ENCODE measurements at regions not wholly inside any gene's neighbourhood (a gene's known extent, or its start where the extent isn't known, plus 50 kb on each side); places are given as distances from the start of the nearest gene placed in this dataset.

DNA sequence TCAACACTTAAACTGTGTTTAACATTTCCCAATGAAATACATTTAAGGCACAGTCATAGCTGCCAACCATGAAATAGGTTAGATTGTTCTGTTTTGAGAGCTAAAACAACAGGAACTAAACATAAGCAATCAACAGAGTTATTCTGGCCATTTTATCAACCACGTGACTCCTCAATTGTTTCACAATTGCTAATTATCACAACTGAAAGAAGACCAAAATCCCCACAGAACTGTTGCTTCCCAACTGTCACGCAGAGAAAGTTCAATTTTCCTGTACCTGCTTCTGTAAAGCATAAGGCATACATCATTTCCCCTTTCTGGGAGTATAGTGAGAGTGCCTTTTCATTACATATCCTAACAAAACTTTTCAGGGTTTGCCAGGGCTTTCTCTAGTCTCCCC, 248.6 kb downstream of the EPHA4 start:
- no peak for DNase-seq (ENCODE audit: low read depth in 2 of 2)

DNA sequence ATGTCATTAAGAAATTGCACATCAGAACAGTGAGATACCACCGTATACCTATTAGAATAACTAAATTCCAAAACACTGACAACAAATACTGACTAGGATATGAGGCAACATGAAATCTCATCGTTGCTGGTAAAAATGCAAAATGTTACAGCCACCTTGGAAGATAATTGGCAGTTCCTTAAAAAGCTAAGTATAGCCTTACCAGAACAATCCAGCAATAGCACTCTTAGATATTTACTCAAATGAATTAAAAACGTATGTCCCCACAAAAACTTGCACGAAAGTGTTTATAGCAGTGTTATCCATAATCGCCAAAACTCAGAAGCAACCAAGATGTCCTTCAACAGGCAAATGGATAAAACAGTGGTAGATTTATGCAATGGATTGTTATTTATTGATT, 241.7 kb downstream of the EPHA4 start:
- no peak for DNase-seq (ENCODE audit: low read depth in 2 of 2)

DNA sequence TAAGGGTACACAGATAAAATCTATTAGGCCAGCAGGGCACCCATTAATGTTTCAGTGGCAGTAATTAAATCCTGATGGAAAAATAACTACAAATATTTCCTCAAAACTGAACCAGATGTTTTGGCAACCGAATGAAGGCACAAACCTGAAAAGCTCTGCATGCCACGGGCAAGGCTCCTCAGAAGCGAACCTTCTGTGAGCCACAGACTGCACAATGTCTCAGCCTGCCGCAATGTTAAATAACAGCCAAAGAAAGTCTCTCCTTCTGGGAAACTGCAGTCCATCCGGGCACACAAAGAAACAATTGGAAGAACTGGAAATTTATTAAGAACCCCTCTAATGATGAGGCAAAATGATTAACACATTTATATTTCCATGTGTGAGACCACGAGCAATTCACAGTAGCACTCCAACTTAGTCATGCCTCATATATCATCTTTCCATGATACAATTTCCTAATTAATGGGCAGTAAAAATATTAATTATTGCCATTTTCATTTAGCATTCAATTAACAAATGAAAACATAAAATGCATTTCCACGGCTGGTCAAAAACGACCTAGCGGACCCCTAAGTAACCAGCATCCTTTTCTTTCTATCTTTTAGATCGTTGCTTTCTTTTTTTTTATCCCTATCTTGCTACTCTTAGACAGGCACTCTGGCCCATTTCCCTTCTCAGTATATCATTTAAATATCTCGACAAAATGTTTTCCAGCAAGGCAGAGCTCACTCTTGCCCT, 237.5 kb downstream of the EPHA4 start:
- no peak for DNase-seq (ENCODE audit: low read depth in 2 of 2)

DNA sequence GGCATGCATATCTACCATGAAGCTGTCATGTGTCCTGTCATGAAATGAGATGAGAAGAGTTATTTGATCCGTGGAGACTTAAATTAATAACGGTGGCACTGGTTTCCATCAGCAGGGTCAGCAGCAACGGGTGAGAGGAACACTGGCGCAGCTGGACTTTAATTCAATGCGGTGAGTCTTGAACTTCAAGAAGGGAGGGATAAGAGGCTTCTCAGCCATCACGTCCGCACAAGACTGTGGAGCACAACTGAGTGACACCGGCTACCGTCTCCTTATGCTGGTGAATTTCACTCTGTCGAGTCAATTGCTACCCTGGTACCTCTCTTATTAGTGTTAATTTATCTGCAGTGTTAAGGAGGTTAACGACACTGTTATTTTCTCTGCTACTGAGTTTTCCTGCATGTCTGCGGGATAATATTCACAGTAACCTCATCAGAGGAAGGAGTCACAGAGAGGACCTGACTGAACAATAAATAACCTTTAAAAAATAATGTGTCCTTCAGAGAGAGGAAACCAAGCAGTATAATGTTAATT, 236.8 kb downstream of the EPHA4 start:
- DNase-seq (ENCODE audit: low read depth in 2 of 2), result no peak

DNA sequence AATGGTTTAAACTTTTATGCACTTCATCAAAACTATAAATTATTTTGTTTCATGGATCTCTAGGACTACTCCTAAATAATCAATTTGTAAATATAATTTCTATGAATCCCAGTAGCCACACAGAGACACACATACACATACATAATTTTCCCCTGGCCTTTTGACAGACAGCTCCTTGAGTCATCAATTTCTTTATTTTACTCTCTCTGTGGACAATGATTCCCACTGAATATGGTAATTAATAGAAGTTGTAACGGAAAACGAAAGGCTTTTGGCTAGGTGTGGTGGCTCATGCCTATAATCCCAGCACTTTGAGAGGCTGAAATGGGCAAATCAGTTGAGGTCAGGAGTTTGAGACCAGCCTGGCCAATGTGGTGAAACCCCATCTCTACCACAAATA, 235.1 kb downstream of the EPHA4 start:
- no peak for DNase-seq (ENCODE audit: low read depth in 2 of 2)

DNA sequence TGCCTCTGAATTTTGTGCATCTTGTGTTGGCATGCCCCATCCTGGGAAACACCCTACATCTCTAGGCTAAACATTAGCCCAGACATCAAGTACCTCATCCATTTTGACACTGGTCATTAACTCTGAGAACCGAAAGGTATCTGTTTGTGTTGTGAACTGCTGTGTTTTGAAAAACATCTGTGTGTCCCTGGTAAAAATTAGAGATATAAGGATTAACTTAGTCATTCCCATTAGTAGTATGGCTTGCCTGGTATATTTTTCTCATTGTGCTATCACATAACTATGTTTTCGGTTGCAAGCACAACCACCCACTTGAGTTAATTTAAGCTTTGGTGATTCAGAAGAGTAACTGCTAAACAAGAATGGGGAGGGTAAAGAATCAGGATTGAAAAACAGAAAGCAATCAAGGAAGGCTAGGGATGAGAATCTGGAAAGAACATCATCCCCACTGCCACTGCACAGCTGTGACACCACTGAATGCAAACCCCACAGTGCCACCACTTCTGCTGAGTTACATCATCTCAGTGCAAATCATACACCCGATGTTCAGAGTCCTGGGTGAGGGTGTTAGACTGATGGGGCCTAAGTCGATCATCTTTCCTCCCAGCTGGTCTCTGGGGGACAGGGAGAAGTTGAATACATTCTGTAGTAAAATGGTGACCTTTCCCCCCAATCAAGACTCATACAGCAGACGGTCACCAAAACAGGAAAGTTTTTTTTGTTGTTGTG, 234.0 kb downstream of the EPHA4 start:
- no peak for DNase-seq (ENCODE audit: low read depth in 2 of 2)

DNA sequence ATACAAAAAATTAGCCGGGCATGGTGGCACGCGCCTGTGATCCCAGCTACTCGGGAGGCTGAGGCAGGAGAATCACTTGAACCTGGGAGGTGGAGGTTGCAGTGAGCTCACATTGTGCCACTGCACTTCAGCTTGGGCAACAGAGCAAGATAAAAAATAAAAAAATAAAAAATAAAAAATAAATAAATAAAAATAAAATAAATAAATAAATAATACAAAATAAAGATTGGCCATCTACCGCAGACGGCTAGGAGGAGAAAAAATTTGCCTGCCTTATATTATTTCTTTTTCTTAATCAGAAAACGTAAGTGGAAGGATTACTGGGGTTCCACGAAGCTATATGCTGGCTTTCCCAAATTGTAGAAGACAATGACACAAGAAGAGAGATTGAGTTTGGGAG, 229.7 kb downstream of the EPHA4 start:
- DNase-seq (ENCODE audit: low read depth in 2 of 2), result no peak

DNA sequence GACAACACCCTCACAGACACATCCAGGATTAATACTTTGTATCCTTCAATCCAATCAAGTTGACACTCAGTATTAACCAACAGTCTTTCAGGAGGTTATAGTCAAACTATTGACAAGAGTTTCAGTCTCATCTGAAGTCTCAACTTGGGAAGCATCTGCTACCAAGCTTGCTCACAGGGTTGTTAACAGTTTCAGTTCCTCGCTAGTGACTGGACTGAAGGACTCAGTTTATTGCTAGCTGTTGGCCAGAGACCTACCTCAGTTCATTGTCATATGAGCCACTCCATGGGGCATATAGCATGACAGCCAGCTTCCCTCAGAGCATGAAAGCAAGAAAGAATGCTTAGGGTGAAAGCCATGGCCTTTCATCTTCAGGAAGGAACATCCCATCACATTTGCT, 228.6 kb downstream of the EPHA4 start:
- no peak for DNase-seq (ENCODE audit: low read depth in 2 of 2)

DNA sequence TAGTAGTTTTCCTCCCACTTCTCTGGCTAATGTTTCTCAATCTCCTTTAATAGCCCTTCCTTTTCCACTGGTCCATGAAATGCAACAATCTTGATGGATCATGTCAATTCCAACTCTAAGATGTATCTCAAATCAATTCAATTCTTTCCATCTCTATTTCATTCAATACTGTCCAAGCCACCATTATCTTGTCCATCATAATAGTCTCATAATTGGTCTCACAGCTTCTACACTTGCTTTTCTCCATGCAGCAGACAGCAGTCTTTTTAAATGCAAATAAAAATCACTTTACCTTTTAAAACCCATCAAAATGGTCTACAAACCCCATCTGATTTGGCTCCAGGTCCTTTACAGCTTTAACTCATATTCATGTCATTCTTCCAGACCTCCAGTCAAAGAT, 226.6 kb downstream of the EPHA4 start:
- no peak for DNase-seq (ENCODE audit: low read depth in 2 of 2)

DNA sequence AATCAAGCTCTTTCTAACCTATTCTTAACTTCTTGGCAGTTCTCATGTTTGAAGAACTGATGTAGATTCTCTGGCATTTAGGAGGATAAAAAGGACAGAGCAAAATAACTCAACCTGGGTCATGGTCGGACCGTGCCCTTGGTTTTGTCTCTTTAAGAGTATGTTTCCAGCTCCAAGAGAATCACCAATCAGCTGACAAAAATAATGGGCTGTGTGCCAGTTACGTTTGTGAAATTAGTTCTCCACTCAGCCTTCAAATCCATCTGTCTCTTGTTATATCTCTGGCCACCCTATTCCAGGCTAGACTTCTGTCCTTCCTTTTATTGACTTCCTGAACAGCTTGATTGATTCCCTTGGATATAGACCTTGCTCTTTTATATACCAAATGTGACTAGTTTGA, 225.7 kb downstream of the EPHA4 start:
- no peak for DNase-seq (ENCODE audit: low read depth in 2 of 2)

DNA sequence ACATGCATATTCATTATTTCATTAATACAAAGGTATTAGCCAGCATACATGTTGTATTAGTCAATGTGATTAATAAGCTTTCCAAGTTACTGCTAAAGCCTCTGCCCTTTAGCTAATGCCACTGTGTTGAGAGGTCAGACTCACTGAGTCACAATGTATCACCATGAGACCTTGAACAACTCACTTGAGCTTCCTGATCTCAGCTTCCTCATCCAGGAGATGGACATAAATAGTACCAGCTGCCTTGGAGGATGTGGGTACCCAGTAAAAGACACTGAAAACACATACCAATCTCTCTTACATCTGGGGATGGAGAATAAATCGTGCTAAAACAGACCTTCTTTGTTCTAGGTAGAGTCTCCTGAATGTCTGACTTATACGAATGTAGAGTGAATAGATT, 224.6 kb downstream of the EPHA4 start:
- no peak for DNase-seq (ENCODE audit: low read depth in 2 of 2)

DNA sequence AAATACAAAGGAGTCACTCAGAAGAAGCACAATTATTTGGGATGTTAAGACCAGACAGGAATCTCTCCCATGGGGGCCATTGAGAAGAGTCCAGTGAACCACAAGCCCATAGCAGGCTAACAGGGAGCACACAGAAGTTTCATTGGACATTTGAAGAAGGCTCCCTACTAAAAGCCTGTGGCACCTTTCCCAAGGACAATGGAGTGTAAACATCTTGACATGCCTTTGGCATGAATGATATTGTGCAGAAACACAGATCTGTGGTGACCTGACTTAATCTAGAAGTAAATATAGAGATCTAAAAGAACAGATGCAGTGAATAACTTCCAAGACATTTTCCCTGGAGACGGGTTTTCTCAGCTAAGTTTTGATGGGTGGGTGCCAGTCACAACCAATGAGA, 221.5 kb downstream of the EPHA4 start:
- DNase-seq (ENCODE audit: low read depth in 2 of 2), result no peak

DNA sequence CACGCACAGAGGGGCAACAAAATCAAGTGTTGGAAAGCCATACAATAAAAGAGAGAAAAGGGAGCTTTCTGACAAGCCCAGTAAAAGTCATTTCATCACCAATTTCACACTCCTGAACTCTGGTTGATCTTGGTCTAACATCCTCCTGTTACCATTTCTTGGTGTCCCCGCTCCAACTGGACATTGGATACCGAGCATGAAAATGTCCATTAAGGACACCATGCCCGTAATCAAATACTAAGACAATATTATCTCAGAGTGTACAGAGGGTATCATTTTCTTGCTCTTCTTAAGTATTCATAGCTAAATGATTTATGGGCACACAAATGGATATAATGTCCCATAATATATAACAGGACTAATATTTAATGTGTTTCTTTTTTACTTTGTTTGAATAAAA, 218.9 kb downstream of the EPHA4 start:
- no peak for DNase-seq (ENCODE audit: low read depth in 2 of 2)

DNA sequence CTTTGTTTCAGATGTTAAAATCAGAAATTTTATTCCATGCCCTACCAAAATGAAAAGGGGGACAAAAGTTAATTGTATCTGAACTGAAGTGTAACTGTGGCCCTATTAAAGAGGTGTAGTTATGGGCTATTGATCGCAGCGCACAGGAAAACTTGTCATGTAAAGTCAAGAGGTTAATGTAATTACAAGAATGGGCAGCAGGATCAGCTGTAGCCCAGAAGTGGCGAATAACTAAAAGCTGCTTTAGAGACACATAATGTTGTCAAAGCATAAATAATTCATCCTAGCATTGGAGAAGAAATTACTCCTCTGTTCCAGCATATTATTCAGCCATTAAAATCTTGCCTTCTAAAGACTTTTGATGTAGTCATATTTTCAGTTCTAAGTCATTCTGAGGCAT, 211.8 kb downstream of the EPHA4 start:
- no peak for DNase-seq (ENCODE audit: low read depth in 2 of 2)

DNA sequence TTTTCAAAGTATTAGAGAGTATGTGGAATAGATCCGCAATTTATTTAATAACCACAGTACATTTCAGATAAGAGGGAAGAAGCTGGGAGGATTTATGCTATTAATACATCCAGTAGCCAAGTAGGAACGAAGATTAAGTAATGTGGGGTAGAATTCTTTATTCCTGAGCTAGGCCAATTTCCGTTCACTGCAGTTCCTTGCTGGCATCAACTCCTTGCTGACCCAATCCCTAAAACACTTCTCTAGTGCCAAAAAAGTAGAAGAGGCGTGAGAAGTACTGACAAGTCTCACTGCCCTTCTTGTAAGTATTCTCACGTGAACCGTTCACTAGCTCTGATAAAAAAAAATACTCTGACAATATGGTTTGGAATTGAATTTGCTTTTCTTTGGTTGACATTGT, 211.4 kb downstream of the EPHA4 start:
- no peak for DNase-seq (ENCODE audit: low read depth in 2 of 2)

DNA sequence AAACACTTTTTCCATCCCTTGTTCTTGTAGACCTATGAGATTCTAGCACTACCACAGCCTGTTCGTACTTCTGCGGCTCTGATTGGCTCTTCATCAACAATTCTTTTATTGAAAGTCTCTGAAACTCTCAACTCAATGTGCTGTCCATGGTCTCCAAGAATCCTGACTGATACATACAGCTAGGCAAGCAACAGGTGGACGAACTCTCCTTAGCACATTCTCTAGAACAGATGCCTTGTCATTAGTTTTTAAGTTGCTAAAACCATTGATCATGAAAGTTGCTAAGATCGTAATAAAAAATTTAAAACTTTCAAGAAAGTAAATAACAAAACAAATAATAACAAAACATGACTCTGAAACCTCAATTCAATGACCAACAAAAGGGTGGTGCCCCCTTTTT, 210.5 kb downstream of the EPHA4 start:
- DNase-seq (ENCODE audit: low read depth in 2 of 2), result no peak

DNA sequence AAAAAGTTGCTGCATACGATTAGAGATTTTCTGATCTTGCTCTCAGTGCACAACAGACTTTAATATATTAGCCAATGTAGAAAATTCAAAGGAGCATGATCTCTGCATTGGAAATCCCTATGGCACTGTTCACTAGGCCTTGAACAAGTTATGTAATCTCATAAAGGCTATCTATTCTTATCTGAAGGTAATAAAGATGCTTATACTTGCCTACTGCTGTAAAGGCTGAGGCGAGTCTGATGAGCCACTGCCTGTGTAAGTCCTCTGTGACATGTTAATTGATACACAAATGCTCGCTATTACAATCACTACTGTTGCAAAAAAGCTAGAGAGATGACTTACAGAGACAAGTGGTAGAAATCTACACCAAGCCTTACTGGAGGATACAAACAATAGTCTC, 207.4 kb downstream of the EPHA4 start:
- DNase-seq (ENCODE audit: low read depth in 2 of 2), result no peak
